GM04504 (cell line): ENCODE measurements at regions not wholly inside any gene's neighbourhood (a gene's known extent, or its start where the extent isn't known, plus 50 kb on each side); places are given as distances from the start of the nearest gene placed in this dataset.
"Not testable (repeated sequence)": the region's sequence is repeated elsewhere in the genome, so short reads cannot be mapped to it uniquely, and the experiment has no call there.

ENCODE experiments used
- DNase-seq: peaks from one replicate; pipeline ENCODE4 v3.0.0-alpha.2; 2012; ENCODE audit warnings: low read depth

- no peak for DNase-seq
These were observed 222.4 kb upstream of the IRS2 start for GRCh38 chr13:110008816-110009215.

GRCh38 chr13:110006304-110006703, 219.9 kb upstream of the IRS2 start:
- no peak for DNase-seq

GRCh38 chr13:110005563-110005962, 219.2 kb upstream of the IRS2 start:
- DNase-seq = no peak

- DNase-seq = no peak
These were observed 218.4 kb upstream of the IRS2 start for GRCh38 chr13:110004814-110005213.

GRCh38 chr13:110001670-110002275, 215.4 kb upstream of the IRS2 start:
- DNase-seq = no peak

GRCh38 chr13:110000534-110001345, 214.4 kb upstream of the IRS2 start:
- no peak for DNase-seq

- no peak for DNase-seq
These were observed 213.5 kb upstream of the IRS2 start for GRCh38 chr13:109999659-110000533.

- DNase-seq = no peak
These were observed 212.5 kb upstream of the IRS2 start for GRCh38 chr13:109998684-109999533.

GRCh38 chr13:109998037-109998436, 211.7 kb upstream of the IRS2 start:
- DNase-seq = no peak

GRCh38 chr13:109997056-109997595, 210.7 kb upstream of the IRS2 start:
- not testable (repeated sequence) for DNase-seq

GRCh38 chr13:109996404-109996960, 210.1 kb upstream of the IRS2 start:
- DNase-seq = no peak

GRCh38 chr13:109995578-109995977, 209.2 kb upstream of the IRS2 start:
- DNase-seq = no peak

- no peak for DNase-seq
These were observed 203.9 kb upstream of the IRS2 start for GRCh38 chr13:109990296-109990695.

- DNase-seq = no peak
These were observed 203.3 kb upstream of the IRS2 start for GRCh38 chr13:109989686-109990085.

- no peak for DNase-seq
These were observed 202.8 kb upstream of the IRS2 start for GRCh38 chr13:109989155-109989554.

- DNase-seq = no peak
These were observed 200.5 kb upstream of the IRS2 start for GRCh38 chr13:109986851-109987250.

GRCh38 chr13:109985871-109986450, 199.6 kb upstream of the IRS2 start:
- no peak for DNase-seq

GRCh38 chr13:109983447-109983846, 197.1 kb upstream of the IRS2 start:
- no peak for DNase-seq

GRCh38 chr13:109981000-109981399, 194.6 kb upstream of the IRS2 start:
- no peak for DNase-seq

- not testable (repeated sequence) for DNase-seq
These were observed 193.3 kb upstream of the IRS2 start for GRCh38 chr13:109979676-109980075.

- DNase-seq = no peak
These were observed 192.8 kb upstream of the IRS2 start for GRCh38 chr13:109979228-109979627.
